Kidney tubule cell (primary cell): ENCODE measurements at regions not wholly inside any gene's neighbourhood (a gene's known extent, or its start where the extent isn't known, plus 50 kb on each side); places are given as distances from the start of the nearest gene placed in this dataset.
A peak's percentile ranks its signal among the peaks of the same experiment; 100 is the strongest.

Experiments
- DNase-seq: peaks from one replicate; pipeline ENCODE4 v3.0.0-alpha.2; 2018; ENCODE audit warnings: low spot score

DNA sequence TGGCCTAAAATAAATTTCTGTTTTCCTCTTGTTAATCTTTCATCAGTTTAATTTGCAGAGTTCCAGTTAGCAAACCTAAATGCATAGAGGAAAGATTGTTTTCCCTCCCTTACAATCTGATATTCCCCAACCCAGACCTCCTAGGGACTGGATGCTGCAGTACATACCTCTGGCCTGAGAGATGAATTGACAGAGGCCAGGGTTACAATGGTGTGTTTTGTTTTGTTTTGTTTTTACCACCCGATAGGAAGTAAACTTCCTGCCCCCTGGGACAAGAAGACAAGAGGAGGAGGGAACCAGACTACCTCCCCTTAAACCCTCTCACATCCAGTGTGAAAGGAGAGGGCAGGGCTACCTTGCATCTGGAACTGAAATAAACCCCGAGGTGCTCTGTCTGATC, 319.0 kb downstream of the LRFN2 start:
- DNase-seq: no peak

DNA sequence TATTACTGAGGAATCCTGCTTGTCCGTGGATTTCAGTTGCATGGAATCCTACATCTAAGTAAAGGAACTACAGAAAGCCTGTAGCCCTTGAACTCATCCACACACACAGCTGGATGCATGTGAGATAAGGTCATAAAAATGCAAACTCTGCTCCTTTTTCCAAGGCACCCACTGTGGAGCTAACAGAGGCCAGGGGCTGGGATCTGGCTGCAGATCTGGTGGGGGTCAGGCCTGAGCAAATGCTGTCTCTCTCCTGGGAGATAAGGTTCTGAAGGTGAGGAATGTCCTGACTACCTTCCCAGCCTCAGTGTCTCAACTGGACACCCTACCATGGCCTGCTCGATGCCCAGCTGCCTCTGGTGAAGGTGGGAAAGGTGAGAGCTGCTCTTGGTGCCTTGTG, 321.5 kb downstream of the LRFN2 start:
- no peak for DNase-seq

DNA sequence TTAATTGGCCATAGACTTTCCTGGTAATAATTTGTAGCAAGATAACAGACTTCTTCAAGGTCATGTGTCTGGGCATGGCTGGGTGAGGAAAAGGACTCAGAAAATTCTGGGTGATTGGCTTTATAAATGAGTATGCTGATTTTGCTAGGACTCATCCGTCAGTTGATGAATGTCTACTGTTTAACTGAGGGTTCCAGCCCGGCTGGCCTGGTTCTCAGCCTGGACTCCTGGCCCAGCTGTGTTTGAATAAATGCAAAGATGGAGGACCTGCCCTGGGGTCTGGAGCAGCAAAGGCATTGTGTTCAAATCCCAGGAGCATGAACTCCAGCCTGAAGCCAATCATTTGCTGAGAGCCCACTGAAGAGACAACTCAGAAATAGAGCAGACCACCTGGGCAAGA, 323.2 kb downstream of the LRFN2 start:
- DNase-seq: no peak

DNA sequence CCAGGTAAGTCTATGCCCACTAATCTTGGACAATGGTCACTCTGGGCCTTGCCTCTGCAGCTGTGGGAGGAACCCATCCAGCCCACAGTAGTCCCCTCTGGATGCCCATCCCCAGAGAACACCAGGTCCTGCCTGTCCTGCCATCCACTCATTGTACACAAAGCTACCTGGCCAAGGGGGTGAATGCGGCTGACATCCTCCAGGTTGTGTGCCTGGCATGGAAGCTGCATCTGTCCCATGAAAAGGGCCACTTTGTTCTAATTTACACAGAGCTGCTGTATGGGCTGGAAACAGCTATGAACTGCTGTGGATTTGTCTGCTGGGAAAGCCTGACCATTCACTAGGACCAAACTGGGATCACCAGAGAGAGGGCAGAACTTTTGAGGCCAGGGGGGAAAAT, 324.8 kb downstream of the LRFN2 start:
- no peak for DNase-seq

DNA sequence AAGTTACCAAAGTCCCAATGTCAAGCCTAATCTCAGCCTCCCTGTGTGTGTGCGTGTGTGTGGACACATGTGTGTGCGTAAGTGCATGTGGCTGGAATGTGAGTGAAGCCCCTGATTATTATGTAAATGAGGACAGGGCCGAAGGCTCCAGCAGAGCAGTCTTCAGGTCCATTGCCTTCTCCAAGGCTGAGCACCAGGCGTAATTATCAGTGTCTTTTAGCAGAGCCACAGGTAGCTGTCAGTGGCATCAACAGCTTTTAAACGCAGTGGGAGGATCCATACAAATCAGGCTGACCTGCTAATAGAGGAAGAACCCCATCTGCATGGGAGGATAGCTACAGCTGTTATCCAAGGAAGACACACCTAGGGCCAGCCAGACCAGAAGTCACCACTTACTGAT, 324.3 kb upstream of the MOCS1 start:
- no peak for DNase-seq

DNA sequence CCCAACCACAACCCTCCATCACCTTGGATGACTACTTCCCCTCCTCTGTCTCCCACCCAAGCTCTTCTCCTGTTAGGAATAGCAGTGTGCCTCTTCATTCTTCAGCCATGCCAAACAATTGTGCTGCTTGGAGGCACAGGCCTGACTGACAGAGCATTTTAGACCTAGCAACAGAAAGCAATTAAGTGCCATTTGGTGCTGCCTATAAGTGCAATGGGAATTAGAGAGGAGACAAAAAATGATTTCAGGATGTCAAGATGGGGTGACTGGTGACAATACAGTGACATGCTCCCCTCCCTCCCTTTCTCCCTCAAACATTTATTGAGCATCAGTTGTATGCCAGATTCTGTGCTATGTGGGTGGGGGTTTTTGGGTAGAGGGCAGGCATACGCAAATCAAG, 322.6 kb upstream of the MOCS1 start:
- DNase-seq: no peak

DNA sequence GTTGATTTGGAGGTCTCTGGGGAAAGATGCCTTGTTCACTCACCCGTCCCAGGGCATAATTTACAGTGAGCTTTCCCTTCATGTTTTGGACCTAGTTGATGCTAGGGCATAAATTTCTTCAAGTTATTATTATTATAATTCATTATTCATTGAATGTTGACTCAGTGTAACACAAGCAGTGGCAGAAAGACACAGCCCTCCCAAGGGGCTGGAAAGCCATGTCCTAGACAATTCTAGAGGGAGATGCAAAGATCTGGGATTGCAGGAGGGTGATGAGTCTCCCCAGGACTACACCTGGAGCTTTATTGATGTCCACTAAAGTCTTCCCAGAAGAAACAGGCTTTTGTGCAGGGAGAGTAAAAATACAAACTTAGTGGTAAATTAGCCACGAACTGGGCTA, 322.0 kb upstream of the MOCS1 start:
- DNase-seq: no peak

DNA sequence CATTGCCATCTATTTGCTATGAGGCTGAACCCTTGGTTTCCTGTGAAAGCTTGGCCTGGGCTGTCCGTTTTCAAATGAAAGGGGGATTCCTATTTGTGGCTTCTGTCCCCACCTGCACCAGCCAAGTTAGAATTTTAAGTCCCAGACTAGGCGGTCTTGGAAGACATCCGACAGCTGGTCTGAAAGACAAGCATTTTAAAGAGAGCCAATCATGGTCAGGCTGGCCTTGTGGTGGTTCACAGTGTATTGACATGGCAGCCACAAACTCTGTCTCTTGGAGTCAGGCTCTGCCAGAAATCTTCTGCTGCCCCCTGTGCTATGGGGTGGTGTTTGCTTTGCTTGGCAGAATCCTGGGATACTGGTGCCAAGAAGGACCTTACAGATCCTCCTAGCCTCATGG, 319.2 kb upstream of the MOCS1 start:
- DNase-seq: no peak

DNA sequence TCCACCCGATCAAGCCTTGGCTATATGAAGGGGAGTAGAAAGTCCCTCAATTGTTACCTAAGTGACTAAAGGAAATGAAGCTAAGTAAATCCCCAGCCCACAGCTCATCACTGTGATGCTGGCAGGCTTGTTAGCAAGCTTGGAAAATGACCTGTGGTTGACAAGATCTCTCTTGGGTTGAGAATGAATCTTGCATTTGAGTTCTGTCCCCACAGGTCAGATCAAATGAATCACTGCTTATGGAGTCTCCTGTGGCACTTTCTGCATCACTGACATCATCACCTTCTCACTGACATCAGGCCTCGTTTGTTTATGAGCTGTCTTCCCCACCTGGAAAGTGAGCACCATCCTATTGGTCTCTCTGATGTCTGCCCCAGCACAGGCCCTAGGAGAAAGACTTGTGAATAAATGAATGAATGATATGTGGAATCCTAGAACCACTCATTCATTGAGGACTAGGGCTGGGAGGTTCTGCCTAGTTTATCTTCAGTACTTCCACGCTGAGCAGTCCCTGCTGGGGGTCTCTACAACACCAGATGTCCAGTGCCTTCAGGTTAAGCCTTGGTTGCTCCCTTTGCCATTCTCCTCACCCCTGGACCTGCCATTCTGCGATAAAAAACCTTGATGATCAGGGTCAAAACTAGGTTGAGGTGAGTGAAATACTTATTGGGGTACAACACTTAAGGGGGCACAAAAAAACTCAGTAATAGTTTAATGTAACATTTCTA, 318.4 kb upstream of the MOCS1 start:
- DNase-seq: peak; percentile 9

DNA sequence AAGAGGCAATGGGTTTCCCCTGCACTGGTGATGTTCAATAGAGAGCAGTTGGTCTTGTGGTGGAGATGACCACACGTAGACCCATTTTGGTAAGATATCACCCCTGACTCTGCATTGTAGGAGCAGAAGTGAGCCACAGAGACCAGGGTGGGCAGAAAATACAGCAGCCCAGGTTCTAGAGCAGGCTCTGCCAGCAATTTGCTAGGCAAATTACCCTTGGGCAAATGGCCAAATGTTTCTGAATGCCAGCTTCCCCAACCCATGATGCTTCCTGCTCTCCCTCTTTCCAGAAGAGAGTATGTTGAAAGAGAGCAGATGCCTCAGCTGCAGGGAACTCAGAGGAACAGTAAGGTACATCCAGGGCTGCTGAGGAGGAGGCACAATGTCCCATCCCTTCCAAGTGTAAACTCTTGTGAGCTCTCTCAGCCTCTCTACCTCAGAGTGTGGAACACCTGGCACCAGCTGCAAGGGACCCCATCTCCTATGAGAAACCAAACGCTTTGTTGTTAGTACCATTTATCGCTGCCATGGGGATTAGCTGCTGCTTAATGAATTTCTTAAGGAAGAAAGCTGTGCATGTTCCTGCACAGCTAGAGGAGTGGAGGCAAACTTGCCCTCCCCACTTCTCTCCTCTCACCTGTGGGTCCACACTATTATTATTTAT, 317.5 kb upstream of the MOCS1 start:
- peak; percentile 50 for DNase-seq

DNA sequence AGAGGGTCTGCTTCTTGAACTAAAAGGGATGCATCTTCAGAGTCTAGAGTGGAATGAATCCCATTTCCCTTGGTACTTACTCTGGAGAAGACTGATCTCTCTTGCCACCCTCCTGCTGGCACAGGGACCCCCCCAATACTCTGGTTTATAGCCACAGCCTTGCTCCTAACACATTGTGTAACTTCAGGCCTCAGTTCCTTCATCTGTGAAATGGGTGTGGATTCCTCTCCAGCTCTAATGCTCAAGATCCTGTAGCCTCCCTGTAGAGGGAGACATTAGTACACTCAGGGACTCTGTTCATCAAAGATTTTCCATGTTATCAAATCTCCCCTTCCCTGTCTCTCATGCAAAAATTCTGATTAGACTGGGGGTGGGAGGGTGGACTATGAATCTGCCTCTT, 315.7 kb upstream of the MOCS1 start:
- DNase-seq: no peak

DNA sequence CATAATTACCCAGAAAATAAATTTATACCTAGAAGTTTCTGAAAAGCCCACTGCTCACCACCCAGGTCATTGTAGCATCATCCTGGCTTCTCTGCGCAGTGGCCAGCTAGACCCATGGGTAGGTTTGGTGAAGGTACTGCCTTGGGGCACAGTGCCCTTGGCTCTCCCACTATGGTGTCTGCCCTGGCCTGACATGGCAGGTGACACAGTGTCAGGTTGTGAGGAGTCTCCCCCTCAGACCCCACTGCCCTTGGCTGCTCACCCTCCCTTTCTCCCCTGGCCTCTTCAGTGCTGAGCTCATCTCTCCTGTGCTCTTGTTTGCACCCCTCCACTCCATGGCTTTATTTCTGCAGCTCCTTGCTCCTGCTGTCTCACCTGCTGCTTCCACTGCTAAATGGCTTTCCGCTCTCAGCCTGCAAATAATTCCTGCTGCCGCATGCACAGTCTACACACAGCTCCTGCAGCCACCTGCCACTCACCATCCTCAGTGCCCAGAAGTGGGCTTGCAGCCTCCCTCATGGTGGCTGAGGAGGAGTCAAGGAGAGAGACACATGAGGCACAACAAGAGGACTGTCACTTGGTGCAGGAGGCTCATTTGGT, 313.4 kb upstream of the MOCS1 start:
- no peak for DNase-seq

DNA sequence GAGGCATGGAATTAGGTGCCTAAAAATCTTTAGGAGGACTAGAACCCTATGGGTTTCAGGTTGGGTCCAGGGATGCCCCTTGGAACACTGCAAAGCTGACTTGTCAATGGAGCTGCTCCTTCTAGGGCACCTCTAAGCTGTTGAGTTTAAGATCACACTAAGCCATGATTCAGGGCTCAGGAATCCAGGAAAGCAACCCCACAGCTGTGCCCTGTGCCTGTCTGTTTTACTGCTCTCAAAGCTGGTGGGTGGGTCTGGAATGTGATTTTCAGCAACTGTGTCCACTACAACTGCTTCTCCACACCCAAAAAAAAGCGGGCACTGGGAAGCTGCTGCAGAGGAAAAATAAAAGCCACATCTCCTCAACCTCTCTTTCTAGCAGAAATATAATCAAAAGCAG, 310.4 kb upstream of the MOCS1 start:
- DNase-seq: peak; percentile 63

DNA sequence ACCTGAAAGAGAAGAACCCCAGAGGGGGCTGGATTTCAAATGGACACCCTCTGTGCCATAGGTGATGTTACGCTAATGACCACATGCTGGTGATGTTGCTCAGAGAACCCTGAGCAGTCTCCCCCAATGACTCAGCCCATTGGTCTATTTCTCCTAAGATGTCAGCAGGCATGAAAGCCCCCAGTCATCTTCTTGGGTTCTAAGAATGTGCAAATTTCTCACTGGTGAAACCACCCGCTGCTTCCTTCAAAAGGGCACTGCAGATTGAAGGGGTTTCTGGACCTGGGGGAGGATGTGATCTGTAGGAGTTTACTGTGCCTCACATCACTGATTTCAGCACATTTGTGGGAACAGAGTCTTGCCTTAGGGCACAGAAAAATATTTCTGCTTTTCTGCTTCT, 298.4 kb upstream of the MOCS1 start:
- no peak for DNase-seq

DNA sequence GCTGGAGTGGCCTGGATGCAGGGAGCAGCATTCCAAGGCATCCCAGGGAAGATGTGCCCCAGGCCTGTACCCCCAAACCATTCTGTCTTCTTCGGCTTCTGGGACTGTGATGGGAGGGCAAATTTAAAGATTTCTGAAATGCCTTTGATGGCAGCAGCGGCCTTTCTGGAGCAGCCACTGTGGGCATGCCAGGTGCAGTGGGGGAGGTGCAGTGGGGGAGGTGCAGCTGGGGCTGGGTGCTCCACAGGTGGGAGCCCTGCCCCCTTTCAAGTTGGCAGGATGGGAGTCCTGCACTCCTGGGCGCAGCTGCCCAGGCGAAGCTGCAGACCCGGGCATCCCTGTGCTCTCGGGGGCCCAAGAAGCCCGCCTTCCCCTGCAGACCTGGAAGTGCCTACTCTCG, 293.5 kb upstream of the MOCS1 start:
- no peak for DNase-seq

DNA sequence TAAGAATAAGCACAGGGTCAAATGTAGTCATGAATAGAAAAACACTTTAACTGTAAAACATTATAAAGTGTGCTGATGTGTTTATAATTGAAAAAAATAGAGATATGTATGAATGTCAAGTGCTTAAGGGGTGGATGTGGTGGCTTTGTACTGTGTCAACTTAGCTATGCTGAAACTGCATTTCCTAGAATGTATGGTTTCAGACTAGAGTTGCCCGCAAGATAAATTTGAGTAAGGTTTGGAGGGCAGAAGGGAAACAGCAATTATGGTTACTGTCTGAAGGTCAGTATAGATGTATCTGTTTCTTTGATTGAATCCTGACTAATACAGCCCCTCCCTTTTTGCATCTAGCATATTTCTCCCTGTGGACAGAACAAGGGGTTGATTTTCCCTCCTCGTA, 288.1 kb upstream of the MOCS1 start:
- DNase-seq: no peak

DNA sequence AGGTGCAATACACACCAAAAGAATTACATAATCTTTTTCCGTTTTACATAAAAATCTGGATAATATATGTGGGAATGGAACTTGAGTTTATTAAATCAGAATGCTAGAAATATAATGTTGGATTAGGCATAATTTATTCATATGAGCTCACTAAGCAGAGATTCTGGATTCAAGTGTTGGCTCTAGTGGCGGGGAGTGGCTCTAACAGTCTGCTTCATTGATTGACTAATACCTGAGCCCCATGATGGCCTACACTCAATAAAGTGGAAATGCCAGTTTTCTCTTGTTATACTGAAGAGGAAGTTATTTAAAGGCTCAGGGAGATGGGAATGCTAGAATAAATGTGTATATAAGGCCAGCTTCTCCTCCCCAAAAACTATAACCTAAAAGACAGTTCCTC, 285.5 kb upstream of the MOCS1 start:
- DNase-seq: no peak

DNA sequence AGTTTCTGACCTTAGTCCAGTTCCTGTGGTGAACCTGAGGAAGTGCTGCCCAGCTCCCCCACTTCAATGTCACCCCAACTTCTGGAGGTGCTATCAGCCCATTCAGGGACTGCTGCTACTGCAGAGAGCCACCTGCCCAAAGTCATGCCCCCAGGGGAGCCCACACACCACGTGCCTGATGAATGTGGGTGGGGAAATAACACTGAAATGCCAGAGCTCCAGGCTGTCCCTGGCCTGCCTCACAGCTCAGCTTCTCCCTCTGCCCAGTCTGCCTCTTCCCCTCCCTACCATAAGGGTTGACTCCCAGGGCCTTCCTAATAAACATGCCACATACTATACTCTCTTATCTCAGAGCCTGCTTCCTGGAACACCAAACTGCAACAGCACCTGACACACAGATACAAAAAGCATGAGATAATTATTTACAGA, 276.4 kb upstream of the MOCS1 start:
- DNase-seq: no peak

DNA sequence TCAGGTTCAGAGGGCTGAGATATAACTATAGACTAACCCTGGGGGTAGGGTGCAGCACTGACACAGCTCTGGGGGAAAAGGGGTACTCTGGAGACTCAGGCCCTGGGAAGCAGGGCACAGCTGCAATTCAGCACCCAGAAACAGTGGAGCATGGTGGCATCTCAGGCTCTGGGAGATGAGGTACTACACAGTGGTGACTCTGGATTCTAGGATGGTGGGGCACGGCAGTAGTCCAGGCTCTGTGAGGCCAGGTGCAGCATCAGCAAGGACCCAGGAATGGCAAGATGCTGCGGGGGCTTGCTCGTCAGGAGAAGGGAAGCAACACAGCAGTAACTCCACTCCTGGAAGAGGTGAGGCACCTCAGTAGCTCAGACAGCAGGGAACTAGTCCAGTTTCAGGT, 271.5 kb upstream of the MOCS1 start:
- no peak for DNase-seq

DNA sequence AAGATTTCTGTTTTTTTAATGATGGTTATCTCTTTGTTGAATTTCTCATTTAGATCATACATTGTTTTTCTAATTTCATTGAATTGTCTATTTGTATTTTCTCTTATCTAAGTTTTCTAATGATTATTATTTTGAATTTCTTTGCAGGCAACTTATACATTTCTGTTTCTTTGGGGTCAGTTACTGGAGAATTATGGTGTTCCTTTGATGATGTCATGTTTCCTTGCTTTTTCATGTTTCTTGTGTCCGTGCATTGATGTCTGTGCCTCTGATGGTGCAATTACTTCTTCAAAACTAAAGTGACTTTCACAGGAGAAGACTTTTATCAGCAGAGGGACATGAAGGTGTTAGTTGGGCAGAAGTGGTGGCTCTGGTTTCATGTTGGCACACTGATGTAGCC, 270.7 kb upstream of the MOCS1 start:
- no peak for DNase-seq

DNA sequence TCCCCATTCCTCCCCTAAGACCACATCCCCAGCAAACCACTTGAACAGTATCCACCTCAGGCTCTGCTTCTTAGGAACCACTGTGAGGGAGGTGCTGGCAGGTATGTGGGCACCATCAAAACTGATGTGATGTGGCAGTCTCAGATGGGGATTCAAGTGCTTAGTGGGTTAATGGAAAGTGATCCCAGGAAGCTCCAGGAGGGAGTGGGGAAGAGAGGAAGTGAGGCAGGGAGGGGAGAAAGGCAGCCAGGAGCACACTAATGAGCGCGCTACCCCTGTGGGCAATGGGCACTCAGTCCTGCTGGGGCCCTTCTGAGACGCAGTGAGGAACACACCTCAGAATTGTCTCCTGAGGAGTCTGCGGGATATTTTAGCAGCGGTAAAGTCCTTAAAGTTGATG, 263.1 kb upstream of the MOCS1 start:
- DNase-seq: no peak

DNA sequence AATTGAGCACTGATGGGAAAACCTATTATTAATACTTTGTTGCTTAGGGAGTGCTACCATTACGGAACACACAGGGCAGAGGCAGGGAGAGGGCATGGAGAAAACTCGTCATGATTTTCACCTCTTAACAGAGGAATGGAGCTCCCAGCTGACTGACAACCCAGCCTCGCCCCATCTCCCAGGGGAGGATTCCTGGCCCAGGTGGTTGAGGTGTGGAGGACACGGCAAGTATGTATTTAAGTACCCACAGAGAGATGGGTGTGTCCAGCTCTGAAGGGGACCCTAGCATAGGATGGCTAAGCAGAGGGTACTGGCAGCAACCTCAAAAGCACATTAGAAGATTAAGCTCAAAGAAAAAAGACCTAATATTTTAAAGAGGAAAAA, 261.9 kb upstream of the MOCS1 start:
- no peak for DNase-seq

DNA sequence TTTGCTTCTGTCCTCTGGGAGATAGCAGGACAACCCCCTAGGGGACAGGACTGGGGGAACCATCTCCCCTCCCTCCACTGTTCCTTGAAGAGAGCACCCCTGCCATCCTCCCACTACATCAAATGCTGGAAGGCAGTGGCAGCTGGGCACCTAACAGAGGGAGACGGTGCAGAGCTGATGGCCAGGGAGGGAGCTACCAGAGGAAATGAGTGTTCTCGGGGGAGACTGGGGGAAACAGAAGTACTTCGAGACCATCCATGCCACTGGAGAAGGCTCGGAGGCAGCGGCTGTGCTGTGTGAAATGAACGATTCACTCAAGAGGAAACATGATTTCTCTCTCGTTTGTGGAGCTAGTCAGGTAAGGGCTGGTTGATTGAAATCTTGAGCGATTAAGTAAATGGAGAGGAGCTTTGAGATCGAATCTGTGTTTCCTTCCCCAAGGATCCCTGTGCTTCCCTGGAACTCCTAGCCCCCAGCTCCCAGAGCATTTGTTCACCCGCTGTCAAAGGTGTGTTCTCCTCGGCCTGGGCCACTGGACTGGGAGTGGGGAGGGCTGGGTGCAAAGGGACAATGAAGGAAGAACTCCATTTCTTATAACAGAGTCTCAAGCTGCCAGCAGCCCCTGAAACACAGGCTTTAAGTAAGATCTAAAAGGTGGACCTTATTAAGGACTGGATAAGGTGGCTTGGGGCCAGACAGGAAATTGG, 261.3 kb upstream of the MOCS1 start:
- no peak for DNase-seq
